IPS-NIHi11 (cell line): ENCODE measurements at regions not wholly inside any gene's neighbourhood (a gene's known extent, or its start where the extent isn't known, plus 50 kb on each side); places are given as distances from the start of the nearest gene placed in this dataset.
"Not testable (repeated sequence)": the region's sequence is repeated elsewhere in the genome, so short reads cannot be mapped to it uniquely, and the experiment has no call there.

Source experiments
- DNase-seq: peaks from one replicate; pipeline ENCODE4 v3.0.0; 2012; ENCODE audit warnings: mixed read lengths, low spot score

- no peak for DNase-seq
Measured at GRCh38 chr10:87603196-87603595, 56.5 kb upstream of the PAPSS2 start.

GRCh38 chr10:87603769-87604168 is 55.9 kb upstream of the PAPSS2 start:
- no peak for DNase-seq

- DNase-seq = no peak
Measured at GRCh38 chr10:87605628-87606251, 53.9 kb upstream of the PAPSS2 start.

GRCh38 chr10:87608756-87609155 is 50.9 kb upstream of the PAPSS2 start:
- peak; percentile 43 for DNase-seq

GRCh38 chr10:87609563-87609962 is 50.1 kb upstream of the PAPSS2 start:
- not testable (repeated sequence) for DNase-seq
